Myocyte (in vitro differentiated cells): ENCODE measurements at regions not wholly inside any gene's neighbourhood (a gene's known extent, or its start where the extent isn't known, plus 50 kb on each side); places are given as distances from the start of the nearest gene placed in this dataset.
A peak's percentile ranks its signal among the peaks of the same experiment; 100 is the strongest.

Experiments
- DNase-seq: peaks from one replicate; pipeline ENCODE4 v3.0.0-alpha.2; 2012; ENCODE audit warnings: low read depth

- peak; percentile 9 for DNase-seq
Observed at GRCh38 chr14:34931206-34931605, 51.6 kb upstream of the SRP54 start.

- peak; percentile 14 for DNase-seq
Observed at GRCh38 chr14:34930591-34931091, 52.2 kb upstream of the SRP54 start.

- no peak for DNase-seq
Observed at GRCh38 chr14:34926552-34926951, 51.4 kb upstream of the BAZ1A start.
